IPS DF 4.7 (cell line): ENCODE measurements at regions not wholly inside any gene's neighbourhood (a gene's known extent, or its start where the extent isn't known, plus 50 kb on each side); places are given as distances from the start of the nearest gene placed in this dataset.
"Not testable (repeated sequence)": the region's sequence is repeated elsewhere in the genome, so short reads cannot be mapped to it uniquely, and the experiment has no call there.

Experiments used
- DNase-seq: peaks from one replicate; pipeline ENCODE4 v3.0.0-alpha.2; 2013; ENCODE audit warnings: low spot score; ENCODE audit errors: extremely low read depth

- no peak for DNase-seq
These were observed 93.7 kb downstream of the TRIM43 start for GRCh38 chr2:95685513-95685912.

- not testable (repeated sequence) for DNase-seq
These were observed 94.4 kb downstream of the TRIM43 start for GRCh38 chr2:95686056-95686825.

DNA sequence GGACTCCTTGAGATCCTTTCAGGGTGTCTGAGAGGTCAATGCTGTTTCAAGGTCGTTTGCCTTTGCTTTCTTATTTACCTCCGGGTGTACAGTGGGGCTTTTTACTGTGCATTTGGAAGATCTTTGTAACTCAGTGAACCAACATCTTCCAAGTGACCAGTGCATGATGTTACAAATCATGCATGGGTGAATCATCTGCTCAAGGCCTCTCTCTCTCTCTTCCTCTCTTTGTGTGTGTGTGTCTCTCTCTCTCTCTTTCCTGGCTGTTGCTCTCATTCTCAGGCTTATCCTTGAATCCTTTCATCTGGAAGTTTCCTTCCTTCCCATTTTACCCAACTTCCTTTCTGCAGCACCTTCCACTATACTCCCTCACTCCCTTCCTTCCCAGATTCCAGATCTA is 96.1 kb downstream of the TRIM43 start:
- not testable (repeated sequence) for DNase-seq

- DNase-seq, result not testable (repeated sequence)
These were observed 99.4 kb downstream of the TRIM43 start for GRCh38 chr2:95691210-95691609.

- DNase-seq, result not testable (repeated sequence)
These were observed 101.5 kb downstream of the TRIM43 start for GRCh38 chr2:95693071-95693846.

- DNase-seq, result no peak
These were observed 103.8 kb downstream of the TRIM43 start for GRCh38 chr2:95695613-95696012.

DNA sequence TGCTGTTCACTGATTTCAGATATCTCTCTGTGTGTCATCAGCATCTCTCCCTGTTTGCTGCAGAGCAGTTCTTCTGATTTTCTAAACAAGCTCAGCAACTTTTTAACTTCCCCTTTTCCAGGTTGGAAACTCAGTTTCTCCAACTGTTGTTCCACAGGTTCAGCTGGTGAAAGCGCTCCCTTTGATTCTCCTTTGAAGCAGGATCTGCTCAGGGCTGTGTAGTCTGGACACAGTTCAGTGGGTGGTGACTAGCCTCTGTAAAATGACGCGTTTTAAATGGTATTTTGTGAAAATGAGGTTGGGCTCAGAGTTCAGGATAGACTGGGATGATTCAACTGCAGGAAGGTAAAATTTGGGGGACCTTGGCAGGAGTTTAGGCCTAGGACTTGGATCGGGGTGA is 106.3 kb downstream of the TRIM43 start:
- DNase-seq, result no peak

DNA sequence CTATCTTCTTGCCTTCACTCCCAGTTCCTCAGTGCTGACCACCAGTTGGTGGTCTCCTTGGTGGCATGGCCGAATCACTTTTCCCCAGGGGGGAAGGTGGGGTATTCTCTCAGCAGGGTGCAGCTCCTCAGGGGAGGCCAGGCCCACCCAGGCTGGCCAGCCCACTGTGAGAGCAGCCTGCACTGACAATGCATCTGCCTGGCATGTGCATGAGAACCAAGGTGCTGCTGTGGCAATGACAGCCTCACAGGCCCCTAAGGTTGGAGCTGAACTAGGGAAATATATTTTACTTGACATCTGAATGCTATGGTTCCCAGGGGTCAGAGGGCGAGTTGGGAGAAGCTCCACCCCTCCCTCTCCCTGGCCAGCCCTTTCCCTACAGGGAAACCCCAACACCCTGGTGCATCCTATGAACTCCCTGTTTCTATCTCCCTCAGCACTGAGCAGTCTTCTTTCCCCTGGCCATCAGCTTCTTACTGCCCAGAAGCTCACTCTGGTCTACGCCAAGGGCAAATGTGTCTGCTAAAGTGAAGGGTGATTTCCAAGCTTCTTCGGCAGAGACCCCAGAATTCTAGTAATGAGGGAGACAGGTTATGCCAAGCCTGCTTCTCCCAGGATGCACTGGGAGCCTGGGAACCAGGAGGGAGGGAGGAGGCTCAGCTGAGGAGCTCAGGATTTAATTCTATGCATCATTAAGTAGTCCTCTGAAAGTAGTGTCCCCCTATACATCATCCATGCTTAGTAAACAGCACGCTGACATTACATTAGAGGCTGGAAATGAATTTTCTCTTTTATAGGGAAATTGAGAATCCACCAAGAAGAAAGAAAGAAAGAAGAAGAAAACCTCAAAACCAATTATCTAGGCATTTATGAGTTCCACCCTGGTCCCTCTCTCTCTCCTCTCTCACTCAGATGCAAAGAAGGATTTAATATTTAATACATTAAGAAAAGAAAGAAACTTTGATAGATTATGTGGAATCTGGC is 107.7 kb downstream of the TRIM43 start:
- not testable (repeated sequence) for DNase-seq

GRCh38 chr2:95700519-95700918 is 108.7 kb downstream of the TRIM43 start:
- DNase-seq, result no peak

DNA sequence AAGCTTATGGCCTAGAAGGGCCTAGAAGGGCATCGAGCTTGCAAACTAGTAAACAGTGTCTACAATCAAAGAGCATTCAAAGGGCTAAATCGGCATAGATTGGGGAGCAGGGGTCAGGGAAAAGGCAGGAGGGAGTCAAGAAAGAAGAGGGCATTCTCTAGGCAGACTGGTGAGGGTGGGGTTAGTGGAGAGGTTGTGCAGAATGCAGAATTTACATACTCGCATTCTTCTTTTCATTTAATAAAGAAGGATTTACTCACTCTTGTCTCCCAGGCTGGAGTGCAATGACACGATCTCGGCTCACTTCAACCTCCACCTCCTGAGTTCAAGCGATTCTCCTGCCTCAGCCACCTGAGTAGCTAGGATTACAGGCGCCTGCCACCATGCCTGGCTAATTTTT is 110.7 kb downstream of the TRIM43 start:
- DNase-seq, result no peak

- not testable (repeated sequence) for DNase-seq
These were observed 115.4 kb downstream of the TRIM43 start for GRCh38 chr2:95707161-95707560.

DNA sequence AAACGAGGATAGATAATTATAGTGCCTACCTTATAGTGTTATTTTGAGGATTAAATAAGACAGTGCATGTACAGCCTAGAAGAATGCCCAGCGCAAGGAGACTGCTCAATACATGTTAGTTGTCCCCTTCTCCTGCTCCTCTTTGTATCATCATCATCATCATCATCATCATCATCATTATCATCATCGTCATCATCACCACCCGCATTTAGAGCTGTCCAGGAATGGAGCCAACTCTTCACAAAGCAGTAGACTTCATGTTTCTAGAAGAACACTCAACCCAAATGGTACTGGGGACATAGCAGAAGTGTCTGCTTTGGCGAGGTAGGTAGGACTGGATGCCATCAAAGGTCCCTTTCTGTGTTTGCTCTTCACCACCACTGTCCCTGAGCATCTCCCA is 116.0 kb downstream of the TRIM43 start:
- DNase-seq, result no peak

GRCh38 chr2:95709831-95710230 is 118.0 kb downstream of the TRIM43 start:
- DNase-seq, result no peak

DNA sequence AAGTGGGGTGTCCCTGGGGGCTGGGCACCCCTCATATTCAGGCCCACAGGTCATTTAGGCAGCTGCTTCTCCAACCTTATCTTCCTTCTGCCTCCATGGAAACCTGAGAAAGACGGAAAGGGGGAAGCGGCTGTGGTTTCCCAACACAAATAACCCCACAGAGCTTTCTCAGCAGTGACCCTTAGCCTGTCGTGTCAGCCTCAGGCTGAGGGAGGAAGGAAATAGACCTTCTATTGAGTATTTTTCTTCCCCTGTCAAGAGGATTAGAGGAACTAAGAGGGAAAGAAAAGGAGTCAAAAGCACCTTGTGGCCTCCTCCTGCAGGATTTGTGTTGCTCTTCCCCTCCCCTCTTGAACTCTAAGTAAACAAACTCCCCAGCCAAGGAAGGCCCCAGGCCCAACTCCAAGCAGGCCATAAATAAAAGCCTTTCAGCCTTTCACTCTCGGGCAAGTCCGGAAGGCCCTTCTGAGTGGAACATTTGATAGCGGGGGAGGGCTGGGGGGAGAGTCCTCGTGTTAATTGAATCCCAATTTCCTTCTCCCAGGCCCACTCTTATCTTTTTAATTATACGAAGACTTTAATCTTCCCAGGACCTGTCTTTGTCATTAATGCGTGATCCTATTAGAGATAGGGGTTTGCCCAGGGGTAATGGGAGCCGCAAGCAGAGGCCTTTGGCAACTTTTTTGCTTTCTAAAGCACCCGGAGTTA is 121.8 kb downstream of the TRIM43 start:
- not testable (repeated sequence) for DNase-seq

DNA sequence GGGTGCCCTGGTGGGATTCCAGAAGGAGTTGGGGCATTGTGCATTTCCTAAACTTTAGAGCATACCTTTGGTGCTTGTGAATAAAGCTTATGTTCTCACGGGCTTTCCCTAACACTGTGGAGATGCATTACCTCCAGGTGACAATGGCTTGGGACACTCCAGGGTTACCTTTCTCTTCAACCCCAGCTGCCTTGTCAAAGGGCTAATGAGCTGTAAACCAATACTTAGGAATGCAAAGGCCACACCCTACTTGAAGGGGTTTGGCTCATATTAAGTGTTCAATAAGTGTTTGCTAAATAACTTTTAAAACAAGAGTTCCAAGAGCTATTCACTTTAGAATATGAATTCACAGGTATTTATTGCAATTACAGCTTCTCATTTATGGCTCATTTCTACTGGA is 122.6 kb downstream of the TRIM43 start:
- DNase-seq, result not testable (repeated sequence)

- no peak for DNase-seq
These were observed 127.8 kb downstream of the TRIM43 start for GRCh38 chr2:95719473-95720060.

DNA sequence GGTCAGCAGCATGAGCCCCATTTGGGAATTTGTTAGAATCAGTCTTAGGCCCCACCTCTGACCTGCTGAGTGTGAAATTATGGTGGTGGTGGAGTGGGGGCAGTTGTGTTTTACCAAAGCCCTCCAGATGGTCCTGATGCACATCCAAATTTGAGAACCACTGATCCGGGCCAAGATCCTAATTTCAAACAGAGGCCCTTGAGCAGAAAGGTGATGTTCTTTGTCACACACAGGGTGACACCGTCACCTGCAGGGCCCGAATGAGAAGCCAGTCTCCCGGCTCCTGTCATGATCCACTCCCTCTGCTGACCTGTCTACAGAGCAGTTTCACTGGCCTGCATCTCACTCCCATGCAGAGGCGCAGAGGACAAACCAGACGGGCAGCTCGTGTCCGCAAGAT is 129.9 kb downstream of the TRIM43 start:
- DNase-seq, result no peak

DNA sequence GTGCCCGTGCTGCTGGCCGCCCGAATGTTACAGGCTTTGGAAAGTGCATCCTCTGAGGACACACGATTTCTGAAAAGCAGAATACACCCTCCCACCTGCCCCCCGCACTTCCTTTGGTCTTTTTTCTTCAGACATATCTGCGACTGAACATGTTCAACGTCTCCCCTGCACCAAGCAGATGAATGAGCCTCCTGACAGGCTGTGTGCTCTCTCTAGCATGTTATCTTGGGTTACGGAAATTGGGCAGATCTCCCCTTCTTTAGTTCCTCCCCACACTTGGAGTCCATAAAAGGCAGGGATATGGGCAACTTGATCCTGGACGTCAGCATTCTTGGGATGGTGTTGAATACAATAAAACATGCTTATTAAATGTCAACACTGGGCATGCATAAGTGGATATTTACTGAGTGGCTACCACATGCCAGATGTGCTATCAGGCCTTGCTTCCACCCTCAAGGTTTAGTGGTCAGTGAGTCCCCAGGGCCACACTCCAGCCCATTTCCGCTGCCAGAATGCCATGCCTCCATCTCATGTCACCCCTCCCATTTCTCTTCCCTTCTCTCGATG is 130.4 kb downstream of the TRIM43 start:
- no peak for DNase-seq

DNA sequence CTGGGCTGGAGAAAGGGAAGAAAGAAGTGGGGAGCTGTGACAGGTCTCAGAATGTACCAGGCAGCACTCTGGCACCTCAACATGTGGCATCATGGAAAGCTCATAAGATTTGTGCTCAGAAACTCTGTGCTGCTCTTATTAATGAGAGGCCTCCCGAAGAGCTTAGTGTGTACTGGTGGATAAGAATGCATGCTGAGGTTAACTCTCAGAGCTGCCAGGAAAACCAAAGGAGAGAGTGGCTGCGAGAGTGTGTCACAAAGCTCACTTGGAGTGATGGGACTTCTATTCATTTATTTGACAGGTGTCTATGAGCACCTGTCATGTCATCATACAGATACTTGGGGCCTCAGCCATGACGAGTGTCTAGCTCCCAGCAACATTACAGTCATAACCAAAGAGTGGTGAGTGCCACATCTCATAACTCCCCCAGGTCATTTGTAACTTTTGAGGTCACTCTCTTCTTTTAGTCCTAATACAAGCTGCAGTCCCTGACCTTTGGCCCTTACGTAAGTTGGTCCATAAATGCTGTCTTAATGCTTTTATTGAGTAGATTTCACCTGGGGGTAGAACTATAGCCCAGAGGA is 131.9 kb downstream of the TRIM43 start:
- DNase-seq, result not testable (repeated sequence)

GRCh38 chr2:95725191-95725590 is 133.4 kb downstream of the TRIM43 start:
- DNase-seq, result not testable (repeated sequence)
